Ovary (tissue), 7 donors: ENCODE measurements at regions not wholly inside any gene's neighbourhood (a gene's known extent, or its start where the extent isn't known, plus 50 kb on each side); places are given as distances from the start of the nearest gene placed in this dataset.

ENCODE experiments used
- DNase-seq, 5 donors: peaks; one replicate each; pipeline ENCODE4 v3.0.0-alpha.2; 2019 to 2020
- H3K27ac ChIP-seq, 2 donors: fragments of 200-600 bp; one replicate each; pipeline versions ENCODE4 v1.5.1 to v1.8.0; 2019 to 2022
- H3K27me3 ChIP-seq: fragments of 200-600 bp; one replicate; pipeline ENCODE4 v1.8.0; 2022
- H3K36me3 ChIP-seq: fragments of 200-600 bp; sonication (generic); one replicate; pipeline ENCODE4 v1.5.1; 2019
- H3K4me1 ChIP-seq: one replicate; pipeline ENCODE4 v1.8.1; 2013; ENCODE audit warnings: mild to moderate bottlenecking, moderate library complexity; ENCODE audit not compliant: insufficient read depth
- H3K4me3 ChIP-seq: fragments of 200-600 bp; sonication (generic); one replicate; pipeline ENCODE4 v1.5.1; 2017
- H3K9me3 ChIP-seq, 2 donors: fragments of 200-600 bp in 1 of 2; sonication (generic) in 1 of 2; one replicate each; pipeline versions ENCODE4 v1.5.1 to v1.8.1; 2013 to 2019; ENCODE audit warnings: mild to moderate bottlenecking in 1 of 2, moderate library complexity in 1 of 2
- EP300 ChIP-seq: sonication (generic); formaldehyde crosslinking; IDR thresholded peaks from one replicate; pipeline ENCODE4 v1.6.1; 2017; ENCODE audit warnings: antibody characterized with exemption
- POLR2A ChIP-seq: fragments of 450-650 bp; IDR thresholded peaks from one replicate; pipeline ENCODE4 v1.6.1; 2017; ENCODE audit warnings: antibody characterized with exemption, mild to moderate bottlenecking, moderate library complexity
- WGBS, 3 donors: extraction: QIAGEN DNeasy Blood & Tissue Kit in 1 of 3; methylation state at CpG; one replicate each; pipeline versions ENCODE4 v1.1.5 to v1.1.7; 2013 to 2017; 5-methylcytosine and 5-hydroxymethylcytosine counted together
- intact Hi-C, 4 donors: fragments of 100-400 bp; cut with DNase I; formaldehyde crosslinking; loops; one replicate each; pipeline versions ENCODE4 v1.11.0 to v1.15.1; 2022 to 2023
- TF ChIP-seq, protein P1 (sequence below), 3 donors: fragments of 450-650 bp in 2 of 3; fragments of 200-600 bp in 1 of 3; IDR thresholded peaks; one replicate each; pipeline versions ENCODE4 v1.5.1 to v1.8.0; 2016 to 2022; ENCODE audit warnings: antibody characterized with exemption in 3 of 3, mild to moderate bottlenecking in 1 of 3
- donor health status: DM: no; HTN: no; CAD: no; lungs with moderate emphysema.
- donor health status: DM: no; HTN: no; CAD: no.
- donor health status: Bipolar disorder and iron deficiency.
- donor health status: DM: no; HTN: no; CAD: no.
- donor health status: DM: yes; HTN: yes; CAD: no.

GRCh38 chr1:195415584-195415983, 1192.7 kb downstream of the KCNT2 start:
- Histone ChIP-seq H3K9me3 (no peaks in the 10 kb centered on the region), H3K4me3 (no peak overlapping the region), H3K27me3 (no peaks in the 10 kb centered on the region), H3K36me3 (no peaks in the 10 kb centered on the region), H3K27ac (no peak overlapping the region), H3K4me1 (no peaks in the 10 kb centered on the region)
- 90 to 97% (median 94%) methylated on average over 1 of the region's 1 CpG for WGBS, 3 donors
- TF ChIP-seq, protein P1, sequence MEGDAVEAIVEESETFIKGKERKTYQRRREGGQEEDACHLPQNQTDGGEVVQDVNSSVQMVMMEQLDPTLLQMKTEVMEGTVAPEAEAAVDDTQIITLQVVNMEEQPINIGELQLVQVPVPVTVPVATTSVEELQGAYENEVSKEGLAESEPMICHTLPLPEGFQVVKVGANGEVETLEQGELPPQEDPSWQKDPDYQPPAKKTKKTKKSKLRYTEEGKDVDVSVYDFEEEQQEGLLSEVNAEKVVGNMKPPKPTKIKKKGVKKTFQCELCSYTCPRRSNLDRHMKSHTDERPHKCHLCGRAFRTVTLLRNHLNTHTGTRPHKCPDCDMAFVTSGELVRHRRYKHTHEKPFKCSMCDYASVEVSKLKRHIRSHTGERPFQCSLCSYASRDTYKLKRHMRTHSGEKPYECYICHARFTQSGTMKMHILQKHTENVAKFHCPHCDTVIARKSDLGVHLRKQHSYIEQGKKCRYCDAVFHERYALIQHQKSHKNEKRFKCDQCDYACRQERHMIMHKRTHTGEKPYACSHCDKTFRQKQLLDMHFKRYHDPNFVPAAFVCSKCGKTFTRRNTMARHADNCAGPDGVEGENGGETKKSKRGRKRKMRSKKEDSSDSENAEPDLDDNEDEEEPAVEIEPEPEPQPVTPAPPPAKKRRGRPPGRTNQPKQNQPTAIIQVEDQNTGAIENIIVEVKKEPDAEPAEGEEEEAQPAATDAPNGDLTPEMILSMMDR (IDR thresholded peaks at IDR 0.05) = no peak
- TF ChIP-seq POLR2A = no peak
- TF ChIP-seq EP300 = no peak
- intact Hi-C loops = no loop called here
- no peak for DNase-seq

DNA sequence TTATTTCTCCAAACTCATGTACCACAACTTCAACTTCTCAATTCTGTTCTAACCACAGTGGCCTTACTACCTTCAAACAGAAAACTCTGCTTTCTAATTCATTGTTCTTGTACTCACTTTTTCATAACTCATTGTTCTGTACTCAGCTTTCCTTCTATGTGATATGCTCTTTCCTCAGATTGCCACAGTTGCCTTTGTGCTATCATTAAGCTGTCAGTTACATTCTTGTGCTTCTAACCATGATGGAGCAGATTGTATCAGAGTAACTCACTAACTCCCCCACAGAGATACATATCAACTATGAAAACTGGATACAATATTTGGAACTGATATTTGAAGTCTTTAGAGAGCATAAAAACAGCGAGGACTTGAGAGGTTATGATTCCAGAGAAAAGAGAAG, 1213.7 kb downstream of the KCNT2 start:
- Histone ChIP-seq H3K27ac (no peak overlapping the region), H3K9me3 (no peaks in the 10 kb centered on the region), H3K36me3 (no peaks in the 10 kb centered on the region), H3K27me3 (no peaks in the 10 kb centered on the region), H3K4me3 (no peak overlapping the region), H3K4me1 (no peaks in the 10 kb centered on the region)
- intact Hi-C loops = no loop called here
- WGBS, 3 donors = 80 to 93% (median 83%) methylated on average over 1 of the region's 1 CpG
- TF ChIP-seq EP300 (no peak), POLR2A (no peak)
- TF ChIP-seq, protein P1 (IDR thresholded peaks at IDR 0.05) = no peak
- no peak for DNase-seq

- DNase-seq = no peak
- Histone ChIP-seq H3K4me3 (no peak overlapping the region), H3K9me3 (no peaks in the 10 kb centered on the region), H3K27ac (no peak overlapping the region), H3K27me3 (no peaks in the 10 kb centered on the region), H3K4me1 (no peaks in the 10 kb centered on the region), H3K36me3 (no peaks in the 10 kb centered on the region)
- TF ChIP-seq, protein P1 (IDR thresholded peaks at IDR 0.05) = no peak
- no peak for TF ChIP-seq POLR2A
- no peak for TF ChIP-seq EP300
- intact Hi-C loops = no loop called here
Observed at GRCh38 chr1:195376190-195376589, 1232.0 kb downstream of the KCNT2 start.

GRCh38 chr1:195373856-195374255, 1234.4 kb downstream of the KCNT2 start:
- no peaks in the 10 kb centered on the region for H3K27me3 ChIP-seq
- no peak for DNase-seq
- TF ChIP-seq POLR2A (no peak), EP300 (no peak)
- TF ChIP-seq, protein P1 (IDR thresholded peaks at IDR 0.05) = no peak
- H3K9me3 ChIP-seq = no peaks in the 10 kb centered on the region
- no peaks in the 10 kb centered on the region for H3K4me1 ChIP-seq
- no peak overlapping the region for H3K27ac ChIP-seq
- WGBS, 3 donors = 48 to 59% (median 55%) methylated on average over 3 of the region's 3 CpGs
- no peaks in the 10 kb centered on the region for H3K36me3 ChIP-seq
- intact Hi-C loops = no loop called here
- H3K4me3 ChIP-seq = no peak overlapping the region

GRCh38 chr1:195345149-195345548, 1263.1 kb downstream of the KCNT2 start:
- H3K36me3 ChIP-seq = no peaks in the 10 kb centered on the region
- WGBS, 3 donors = 81 to 86% (median 85%) methylated on average over 8 of the region's 8 CpGs
- peaks cover 2% of the 10 kb centered on the region for H3K4me1 ChIP-seq
- DNase-seq = no peak
- H3K9me3 ChIP-seq = no peaks in the 10 kb centered on the region
- H3K4me3 ChIP-seq = no peak overlapping the region
- TF ChIP-seq EP300 (no peak), POLR2A (no peak)
- TF ChIP-seq, protein P1 (IDR thresholded peaks at IDR 0.05) = no peak
- no peaks in the 10 kb centered on the region for H3K27me3 ChIP-seq
- H3K27ac ChIP-seq = no peak overlapping the region
- intact Hi-C loops = no loop called here
